T-helper 2 cell treated with Interferon-gamma antibody and Interleukin-4, amounts not matched to agents 5 μg/mL and 100 μg/mL, for 36 hours (primary cell): ENCODE measurements at regions not wholly inside any gene's neighbourhood (a gene's known extent, or its start where the extent isn't known, plus 50 kb on each side); places are given as distances from the start of the nearest gene placed in this dataset.

Experiments
- DNase-seq: peaks from one replicate; pipeline ENCODE4 v3.0.0; 2021; ENCODE audit warnings: low spot score
- H3K27ac Mint-ChIP-seq: one replicate; pipeline ENCODE4 v1.8.0; 2021; ENCODE audit warnings: mild to moderate bottlenecking, mixed read lengths
- H3K27me3 Mint-ChIP-seq: one replicate; pipeline ENCODE4 v1.8.0; 2021; ENCODE audit warnings: low read depth, mixed read lengths
- H3K36me3 Mint-ChIP-seq: one replicate; pipeline ENCODE4 v1.8.0; 2021; ENCODE audit warnings: low read depth, mixed read lengths
- H3K4me1 Mint-ChIP-seq: one replicate; pipeline ENCODE4 v1.8.0; 2021; ENCODE audit warnings: low read depth, mixed read lengths
- H3K4me3 Mint-ChIP-seq: one replicate; pipeline ENCODE4 v1.8.0; 2022; ENCODE audit warnings: mild to moderate bottlenecking, moderate library complexity, mixed read lengths
- H3K9me3 Mint-ChIP-seq: one replicate; pipeline ENCODE4 v1.8.0; 2021; ENCODE audit warnings: mixed read lengths

GRCh38 chr10:131406676-131407392, 95.3 kb upstream of the TCERG1L start:
- no peak overlapping the region for H3K4me3 Mint-ChIP-seq
- H3K27me3 Mint-ChIP-seq: no peaks in the 10 kb centered on the region
- no peak overlapping the region for H3K27ac Mint-ChIP-seq
- no peak for DNase-seq
- H3K9me3 Mint-ChIP-seq: no peaks in the 10 kb centered on the region
- no peaks in the 10 kb centered on the region for H3K4me1 Mint-ChIP-seq
- H3K36me3 Mint-ChIP-seq: no peaks in the 10 kb centered on the region

DNA sequence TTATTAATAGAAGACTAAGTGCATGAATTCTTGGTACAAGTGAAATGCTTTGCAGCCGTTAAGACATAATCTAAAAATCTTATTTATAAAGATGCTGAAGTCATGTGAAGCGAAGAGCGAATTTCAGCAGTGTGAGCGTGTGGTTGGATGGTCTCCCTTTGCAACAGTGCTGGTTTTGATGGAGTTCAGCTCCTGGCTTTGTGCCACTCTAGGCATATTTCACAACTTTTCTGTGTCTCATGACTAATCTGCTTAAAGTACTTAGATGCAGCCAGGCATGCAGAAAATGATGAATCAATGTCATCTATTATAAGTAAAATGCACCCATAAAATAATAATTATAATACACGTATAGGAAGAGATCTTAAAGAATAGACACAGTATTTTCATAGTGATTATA, 107.2 kb upstream of the TCERG1L start:
- Mint-ChIP-seq H3K4me1 (no peaks in the 10 kb centered on the region), H3K27ac (no peak overlapping the region), H3K4me3 (no peak overlapping the region), H3K36me3 (no peaks in the 10 kb centered on the region), H3K27me3 (no peaks in the 10 kb centered on the region), H3K9me3 (no peaks in the 10 kb centered on the region)
- no peak for DNase-seq

- H3K36me3 Mint-ChIP-seq: no peaks in the 10 kb centered on the region
- no peaks in the 10 kb centered on the region for H3K9me3 Mint-ChIP-seq
- H3K4me3 Mint-ChIP-seq: no peak overlapping the region
- no peaks in the 10 kb centered on the region for H3K4me1 Mint-ChIP-seq
- DNase-seq: no peak
- no peak overlapping the region for H3K27ac Mint-ChIP-seq
- no peaks in the 10 kb centered on the region for H3K27me3 Mint-ChIP-seq
Observed at GRCh38 chr10:131419797-131420196, 108.3 kb upstream of the TCERG1L start.

DNA sequence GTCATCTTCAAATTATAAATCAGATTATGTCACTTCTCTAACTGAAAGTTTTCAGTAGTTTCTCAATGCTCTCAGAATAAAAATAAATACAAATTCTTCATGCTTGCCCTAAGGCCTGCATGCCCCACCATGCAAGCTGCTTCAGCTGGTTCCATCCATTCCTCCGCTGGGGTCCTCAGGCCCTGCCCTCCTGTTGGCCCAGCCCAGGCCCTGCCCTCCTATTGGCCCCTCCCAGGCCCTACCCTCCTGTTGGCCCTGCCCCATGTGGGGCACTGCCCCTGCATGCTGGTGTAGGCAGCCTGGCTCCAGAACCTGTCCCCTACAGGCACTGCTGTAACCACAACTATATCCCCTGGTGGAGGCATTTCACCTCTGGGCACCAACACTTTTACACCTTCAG, 109.3 kb upstream of the TCERG1L start:
- H3K9me3 Mint-ChIP-seq: no peaks in the 10 kb centered on the region
- H3K27me3 Mint-ChIP-seq: no peaks in the 10 kb centered on the region
- H3K4me1 Mint-ChIP-seq: no peaks in the 10 kb centered on the region
- no peak overlapping the region for H3K4me3 Mint-ChIP-seq
- H3K27ac Mint-ChIP-seq: no peak overlapping the region
- DNase-seq: no peak
- H3K36me3 Mint-ChIP-seq: no peaks in the 10 kb centered on the region

GRCh38 chr10:131421381-131421780, 109.9 kb upstream of the TCERG1L start:
- H3K4me1 Mint-ChIP-seq: no peaks in the 10 kb centered on the region
- H3K27me3 Mint-ChIP-seq: no peaks in the 10 kb centered on the region
- no peak overlapping the region for H3K27ac Mint-ChIP-seq
- H3K4me3 Mint-ChIP-seq: no peak overlapping the region
- DNase-seq: no peak
- no peaks in the 10 kb centered on the region for H3K9me3 Mint-ChIP-seq
- H3K36me3 Mint-ChIP-seq: no peaks in the 10 kb centered on the region

DNA sequence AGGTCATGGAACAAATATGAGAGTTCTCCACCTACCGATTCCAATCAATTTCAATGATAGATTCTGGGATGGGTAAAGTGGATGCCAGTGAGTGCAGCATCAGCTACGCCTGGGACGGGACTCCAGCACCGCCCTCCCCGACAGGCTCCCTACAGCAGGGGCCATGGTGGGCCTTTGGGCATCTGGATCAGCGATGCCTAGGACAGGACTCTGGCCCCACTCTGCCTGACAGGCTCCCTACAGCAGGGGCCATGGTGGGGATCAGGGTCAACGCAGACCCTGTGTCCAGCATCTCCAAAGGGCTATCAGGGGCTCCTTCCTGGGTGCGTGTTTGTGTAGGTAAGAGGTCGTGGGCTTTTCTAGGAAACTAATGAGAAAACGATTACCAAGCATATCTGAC, 111.2 kb upstream of the TCERG1L start:
- H3K27me3 Mint-ChIP-seq: no peaks in the 10 kb centered on the region
- DNase-seq: no peak
- H3K36me3 Mint-ChIP-seq: no peaks in the 10 kb centered on the region
- no peaks in the 10 kb centered on the region for H3K4me1 Mint-ChIP-seq
- H3K9me3 Mint-ChIP-seq: no peaks in the 10 kb centered on the region
- no peak overlapping the region for H3K27ac Mint-ChIP-seq
- no peak overlapping the region for H3K4me3 Mint-ChIP-seq

- Mint-ChIP-seq H3K4me3 (no peak overlapping the region), H3K27me3 (no peaks in the 10 kb centered on the region)
- DNase-seq: no peak
Observed at GRCh38 chr10:131424053-131424452, 112.5 kb upstream of the TCERG1L start.

DNA sequence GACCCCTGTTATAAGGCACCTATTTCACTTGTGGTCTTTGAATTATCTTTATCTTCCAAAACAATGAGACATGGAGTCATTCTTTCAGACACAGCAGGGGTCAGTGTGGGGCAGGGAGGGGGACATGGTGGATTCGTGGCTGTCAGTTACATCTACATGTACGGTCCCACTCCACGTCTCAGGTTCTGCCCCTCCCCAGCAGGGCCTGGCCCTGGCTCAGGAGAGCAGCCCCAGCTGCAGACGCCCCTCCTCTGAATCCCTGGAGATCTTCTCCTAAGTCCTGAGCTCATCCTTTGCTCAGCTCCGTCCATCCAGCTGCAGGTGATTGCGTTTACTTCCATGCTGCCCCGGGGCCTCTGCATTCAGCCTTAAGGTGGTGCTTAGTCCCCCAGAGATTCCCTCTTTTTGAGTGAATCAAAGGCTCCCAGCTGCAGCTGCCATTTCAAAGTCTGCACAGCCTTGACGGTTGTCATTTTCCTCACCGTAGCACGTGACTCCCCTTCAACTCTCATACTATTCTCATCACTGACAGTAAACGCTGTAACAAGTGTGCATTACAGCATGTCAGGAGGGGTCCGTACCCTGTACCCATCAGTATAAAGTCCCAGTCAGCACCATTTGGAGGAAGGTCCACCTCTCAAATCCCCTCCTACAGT, 113.4 kb upstream of the TCERG1L start:
- Mint-ChIP-seq H3K4me3 (no peak overlapping the region), H3K36me3 (no peaks in the 10 kb centered on the region), H3K27ac (no peak overlapping the region), H3K27me3 (no peaks in the 10 kb centered on the region), H3K9me3 (no peaks in the 10 kb centered on the region), H3K4me1 (no peaks in the 10 kb centered on the region)
- no peak for DNase-seq

More at GRCh38 chr10:131424053-131424452, 112.5 kb upstream of the TCERG1L start:
- Mint-ChIP-seq H3K9me3 (no peaks in the 10 kb centered on the region), H3K4me1 (no peaks in the 10 kb centered on the region), H3K27ac (no peak overlapping the region), H3K36me3 (no peaks in the 10 kb centered on the region)

DNA sequence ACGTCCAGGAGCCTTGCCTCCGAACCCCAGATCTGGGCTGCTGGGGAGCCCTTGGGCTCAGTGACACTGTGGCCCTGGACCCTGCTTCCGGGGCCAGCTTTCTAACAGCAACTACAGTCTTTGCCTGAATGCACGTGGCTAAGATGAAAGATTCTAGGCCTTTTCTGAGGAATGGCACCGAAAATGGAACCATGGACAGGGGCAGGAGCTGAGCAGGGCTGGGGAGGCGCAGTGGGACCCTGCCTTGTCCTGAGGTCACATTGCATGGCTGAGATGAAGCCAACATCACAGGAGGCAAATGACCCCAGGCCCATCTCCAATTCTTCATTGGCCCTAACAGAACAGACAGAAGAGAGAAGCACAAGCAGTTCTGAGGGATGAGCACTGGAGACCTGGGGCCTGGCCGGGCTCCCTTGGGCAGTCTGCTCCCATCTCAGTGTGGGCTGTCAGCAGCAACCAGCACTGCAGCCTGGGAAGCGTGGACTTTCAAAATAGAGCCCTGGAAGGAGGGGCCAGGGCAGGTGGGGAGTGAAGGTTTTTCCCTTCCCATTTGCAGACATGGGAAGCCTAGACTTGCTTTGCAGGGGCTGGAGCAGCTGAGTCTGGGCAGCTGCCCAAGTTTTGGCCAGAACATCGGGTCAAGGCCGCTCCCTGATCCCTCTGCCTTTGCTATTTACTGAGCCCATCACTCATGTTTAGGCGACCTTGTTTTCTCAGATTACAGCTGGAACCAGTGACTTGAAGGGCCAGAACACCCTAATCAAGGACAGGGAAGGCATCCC, 114.4 kb upstream of the TCERG1L start:
- H3K4me3 Mint-ChIP-seq: no peak overlapping the region
- H3K4me1 Mint-ChIP-seq: no peaks in the 10 kb centered on the region
- H3K9me3 Mint-ChIP-seq: no peaks in the 10 kb centered on the region
- H3K27ac Mint-ChIP-seq: no peak overlapping the region
- DNase-seq: no peak
- H3K27me3 Mint-ChIP-seq: no peaks in the 10 kb centered on the region
- H3K36me3 Mint-ChIP-seq: no peaks in the 10 kb centered on the region

DNA sequence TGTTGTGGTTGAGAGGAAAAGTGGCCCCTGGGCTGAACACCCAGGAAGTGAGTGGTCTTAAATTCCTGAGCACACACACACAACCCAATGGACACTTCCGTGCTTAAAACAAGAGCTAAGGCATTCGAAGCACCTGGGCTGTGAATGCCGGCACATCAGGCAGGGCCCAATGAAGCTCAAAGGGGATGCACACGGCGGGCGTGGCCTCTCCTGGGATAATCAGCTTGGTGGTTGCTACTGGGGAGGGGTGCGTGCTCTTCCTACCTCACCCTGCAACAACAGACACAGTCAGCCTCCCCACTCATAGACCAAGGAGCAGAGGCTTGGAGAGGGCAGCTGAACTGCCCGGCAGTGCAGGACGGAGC, 115.0 kb upstream of the TCERG1L start:
- no peak overlapping the region for H3K27ac Mint-ChIP-seq
- DNase-seq: no peak
- no peaks in the 10 kb centered on the region for H3K9me3 Mint-ChIP-seq
- no peaks in the 10 kb centered on the region for H3K4me1 Mint-ChIP-seq
- no peaks in the 10 kb centered on the region for H3K27me3 Mint-ChIP-seq
- H3K36me3 Mint-ChIP-seq: no peaks in the 10 kb centered on the region
- no peak overlapping the region for H3K4me3 Mint-ChIP-seq

DNA sequence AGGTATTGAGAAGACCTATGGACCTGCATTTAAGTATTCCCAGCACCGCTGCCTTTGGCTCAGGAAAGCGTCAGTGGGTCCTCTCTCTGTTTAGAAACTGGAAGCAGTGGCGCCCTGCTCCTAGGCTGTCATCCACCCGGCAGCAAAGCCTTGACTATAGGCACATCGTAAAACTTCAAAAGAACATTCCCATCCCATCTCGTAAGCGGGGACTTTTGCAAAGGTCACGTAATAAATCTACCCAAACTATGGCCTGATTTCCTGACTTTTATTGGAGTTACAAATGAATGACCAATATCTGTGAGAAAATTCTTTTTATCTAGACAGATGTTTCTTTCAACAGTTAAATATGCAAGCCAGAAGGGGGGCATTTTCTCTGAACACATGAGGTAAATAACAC, 115.8 kb upstream of the TCERG1L start:
- H3K27me3 Mint-ChIP-seq: no peaks in the 10 kb centered on the region
- H3K27ac Mint-ChIP-seq: no peak overlapping the region
- no peaks in the 10 kb centered on the region for H3K9me3 Mint-ChIP-seq
- H3K4me1 Mint-ChIP-seq: no peaks in the 10 kb centered on the region
- DNase-seq: no peak
- H3K4me3 Mint-ChIP-seq: no peak overlapping the region
- no peaks in the 10 kb centered on the region for H3K36me3 Mint-ChIP-seq

DNA sequence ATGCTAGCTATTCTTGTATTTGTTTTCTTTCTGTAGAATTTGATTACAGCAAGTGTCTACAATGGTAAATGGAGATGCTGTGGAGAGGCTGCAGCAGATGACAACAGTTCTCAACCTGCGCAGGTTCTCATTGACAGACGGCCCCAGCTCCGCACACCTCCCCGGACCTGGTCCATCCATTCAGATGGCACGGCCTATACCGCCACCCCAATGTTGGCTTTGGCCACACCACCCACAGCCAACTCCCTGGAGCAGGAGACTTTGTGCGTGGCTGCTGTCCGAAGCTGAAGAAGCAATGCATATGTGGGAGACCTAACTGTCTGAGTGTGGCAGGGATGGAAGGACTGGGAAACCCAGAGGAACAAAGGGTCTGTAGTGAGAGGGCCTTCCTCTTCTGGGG, 116.4 kb upstream of the TCERG1L start:
- no peak for DNase-seq
- Mint-ChIP-seq H3K27ac (no peak overlapping the region), H3K9me3 (no peaks in the 10 kb centered on the region), H3K4me1 (no peaks in the 10 kb centered on the region), H3K36me3 (no peaks in the 10 kb centered on the region), H3K27me3 (no peaks in the 10 kb centered on the region), H3K4me3 (no peak overlapping the region)

DNA sequence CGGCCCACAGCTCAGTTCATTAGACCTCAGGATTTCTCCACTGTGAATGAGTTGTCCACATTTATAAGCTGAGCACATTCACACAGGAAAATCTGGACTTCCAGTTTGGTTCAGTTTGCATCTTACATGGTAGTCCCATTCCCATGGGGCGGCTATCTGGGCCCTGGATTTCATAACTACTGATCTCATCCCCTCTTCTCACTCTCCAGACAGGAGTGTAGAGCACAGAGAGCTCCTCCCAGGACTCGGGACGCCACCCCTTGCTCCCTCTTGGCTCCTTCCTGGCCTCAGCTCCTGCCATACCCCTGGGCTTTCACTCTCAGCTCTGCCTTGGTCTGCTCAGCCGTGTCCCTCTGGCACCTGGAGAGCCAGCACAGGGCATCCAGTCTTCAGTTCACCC, 117.6 kb upstream of the TCERG1L start:
- Mint-ChIP-seq H3K27ac (no peak overlapping the region), H3K27me3 (no peaks in the 10 kb centered on the region), H3K4me1 (no peaks in the 10 kb centered on the region), H3K36me3 (no peaks in the 10 kb centered on the region), H3K9me3 (no peaks in the 10 kb centered on the region), H3K4me3 (no peak overlapping the region)
- DNase-seq: no peak

DNA sequence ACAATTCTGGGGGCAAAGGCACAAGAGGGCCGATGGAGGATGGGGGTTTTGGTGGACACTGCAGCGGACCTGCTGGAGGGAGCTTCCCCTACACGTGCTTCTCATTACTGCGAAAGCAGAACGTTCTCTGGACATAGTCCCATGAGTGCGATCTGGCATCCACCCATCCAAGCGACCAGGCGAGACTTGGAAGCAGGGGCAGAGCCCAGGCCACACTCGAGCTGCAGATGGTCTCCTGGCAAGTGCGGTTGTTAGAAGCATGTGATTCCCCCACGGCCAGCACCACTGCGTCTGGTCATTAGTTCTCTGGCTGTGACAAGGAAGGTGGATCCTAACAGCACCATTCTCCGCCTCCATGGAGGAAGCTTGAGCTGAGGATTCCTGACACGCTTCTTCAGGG, 118.4 kb upstream of the TCERG1L start:
- no peak overlapping the region for H3K4me3 Mint-ChIP-seq
- no peaks in the 10 kb centered on the region for H3K4me1 Mint-ChIP-seq
- H3K27ac Mint-ChIP-seq: no peak overlapping the region
- DNase-seq: no peak
- no peaks in the 10 kb centered on the region for H3K36me3 Mint-ChIP-seq
- H3K9me3 Mint-ChIP-seq: no peaks in the 10 kb centered on the region
- no peaks in the 10 kb centered on the region for H3K27me3 Mint-ChIP-seq
